GM18907 (cell line): ENCODE measurements at regions not wholly inside any gene's neighbourhood (a gene's known extent, or its start where the extent isn't known, plus 50 kb on each side); places are given as distances from the start of the nearest gene placed in this dataset.

ENCODE experiments used
- ATAC-seq: cut with Tn5 transposase; IDR thresholded peaks from one replicate; pipeline ENCODE4 v1.9.1; 2021; ENCODE audit warnings: mild to moderate bottlenecking, moderate library complexity; ENCODE audit not compliant: unreplicated experiment

GRCh38 chr5:16392718-16393117 lies 72.9 kb downstream of the ZNF622 start:
- no peak for ATAC-seq

- ATAC-seq = no peak
Observed at GRCh38 chr5:16391858-16392649, 73.5 kb downstream of the ZNF622 start.

GRCh38 chr5:16390825-16391224 lies 74.8 kb downstream of the ZNF622 start:
- no peak for ATAC-seq

- ATAC-seq = no peak
Observed at GRCh38 chr5:16385516-16386090, 80.0 kb downstream of the ZNF622 start.

GRCh38 chr5:16384804-16385203 lies 80.8 kb downstream of the ZNF622 start:
- no peak for ATAC-seq

GRCh38 chr5:16384222-16384621 lies 81.4 kb downstream of the ZNF622 start:
- ATAC-seq = no peak

- no peak for ATAC-seq
Observed at GRCh38 chr5:16383544-16384052, 82.0 kb downstream of the ZNF622 start.

GRCh38 chr5:16382047-16382446 lies 83.6 kb downstream of the ZNF622 start:
- no peak for ATAC-seq

GRCh38 chr5:16378762-16379161 lies 86.8 kb downstream of the ZNF622 start:
- no peak for ATAC-seq

- no peak for ATAC-seq
Observed at GRCh38 chr5:16372493-16372892, 93.1 kb downstream of the ZNF622 start.

GRCh38 chr5:16366491-16366890 lies 99.1 kb downstream of the ZNF622 start:
- ATAC-seq = no peak

GRCh38 chr5:16364910-16365309 lies 100.7 kb downstream of the ZNF622 start:
- ATAC-seq = no peak

- peak; percentile 57 for ATAC-seq
Observed at GRCh38 chr5:16353439-16353838, 112.2 kb downstream of the ZNF622 start.

- ATAC-seq = no peak
Observed at GRCh38 chr5:16350816-16351215, 114.8 kb downstream of the ZNF622 start.

- ATAC-seq = no peak
Observed at GRCh38 chr5:16346380-16346779, 119.2 kb downstream of the ZNF622 start.

- no peak for ATAC-seq
Observed at GRCh38 chr5:16345454-16345853, 120.1 kb downstream of the ZNF622 start.

- no peak for ATAC-seq
Observed at GRCh38 chr5:16326137-16326536, 139.5 kb downstream of the ZNF622 start.

- no peak for ATAC-seq
Observed at GRCh38 chr5:16321284-16321683, 141.7 kb upstream of the MARCHF11 start.

GRCh38 chr5:16315501-16315900 lies 135.9 kb upstream of the MARCHF11 start:
- no peak for ATAC-seq

GRCh38 chr5:16313761-16314160 lies 134.2 kb upstream of the MARCHF11 start:
- ATAC-seq = no peak

- ATAC-seq = no peak
Observed at GRCh38 chr5:16312785-16313184, 133.2 kb upstream of the MARCHF11 start.

- no peak for ATAC-seq
Observed at GRCh38 chr5:16311666-16312065, 132.1 kb upstream of the MARCHF11 start.
